GM18498 (cell line): ENCODE measurements at regions not wholly inside any gene's neighbourhood (a gene's known extent, or its start where the extent isn't known, plus 50 kb on each side); places are given as distances from the start of the nearest gene placed in this dataset.

Experiments used
- ATAC-seq: cut with Tn5 transposase; IDR thresholded peaks from one replicate; pipeline ENCODE4 v1.9.1; 2021; ENCODE audit warnings: mild to moderate bottlenecking, moderate library complexity; ENCODE audit not compliant: unreplicated experiment

DNA sequence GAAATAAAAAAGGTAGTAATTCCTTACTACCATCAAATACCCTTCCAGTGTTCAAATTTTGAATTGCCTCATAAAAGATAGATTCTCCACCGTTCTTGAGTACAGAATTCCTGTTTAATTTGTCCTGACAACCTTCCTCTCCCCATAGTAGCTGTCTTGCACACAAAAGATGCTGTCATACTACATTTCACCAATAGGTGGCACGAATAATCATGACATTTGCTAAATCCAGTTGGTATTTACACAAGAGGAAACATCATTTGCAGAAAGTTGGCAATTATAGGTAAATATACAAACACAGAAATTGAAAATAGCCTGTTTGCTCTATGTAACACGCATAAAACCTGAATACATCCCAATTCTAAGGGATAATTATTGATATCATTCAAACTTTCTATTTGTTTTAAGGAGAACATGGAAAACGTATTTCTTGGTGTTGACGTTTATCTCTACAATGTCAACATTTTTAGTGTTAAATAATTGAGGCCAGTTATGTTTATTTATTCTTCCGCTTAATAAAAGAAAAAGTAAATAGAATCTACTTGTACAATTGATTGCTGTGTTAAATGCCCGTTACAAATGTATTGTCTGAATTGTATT, 58.3 kb upstream of the CLDN10 start:
- ATAC-seq = peak; percentile 74

DNA sequence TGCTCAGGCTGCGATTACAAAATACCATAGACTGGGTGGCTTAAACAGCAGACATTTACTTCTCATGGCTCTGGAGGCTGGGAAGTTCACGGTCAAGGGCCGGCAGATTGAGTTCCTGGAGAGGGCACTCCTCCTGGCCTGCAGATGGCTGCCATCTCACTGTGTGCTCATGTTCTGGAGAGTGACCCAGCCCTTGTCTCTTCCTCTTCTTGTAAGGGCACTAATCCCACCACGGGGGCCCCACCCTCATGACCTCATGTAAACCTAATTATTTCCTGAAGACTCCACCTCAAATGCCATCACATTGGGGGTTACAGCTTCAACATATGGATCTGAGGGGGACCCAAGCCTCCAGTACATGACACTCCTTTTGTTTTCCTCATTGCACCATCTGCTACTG, 56.0 kb upstream of the CLDN10 start:
- ATAC-seq = no peak

DNA sequence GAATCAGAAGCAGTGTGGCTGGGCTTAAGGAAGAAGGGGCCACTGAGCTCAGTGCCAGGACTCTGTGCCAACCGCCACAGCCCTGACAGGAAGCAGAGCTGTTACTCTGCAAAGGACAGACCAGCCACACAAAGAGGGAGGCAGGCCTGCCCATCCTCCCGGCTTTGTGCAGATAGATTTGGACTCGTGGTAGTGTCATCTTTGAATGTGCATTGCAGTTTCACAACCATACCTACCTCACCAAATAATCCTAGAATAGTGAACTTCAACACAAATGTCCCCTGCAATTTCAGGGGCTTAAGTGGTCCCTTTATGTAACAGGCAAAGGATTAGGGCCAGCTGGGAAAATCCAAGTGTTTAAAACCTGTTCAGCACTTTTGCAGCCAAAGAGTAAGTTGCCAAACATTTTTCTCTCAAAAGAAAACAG, 55.1 kb upstream of the CLDN10 start:
- no peak for ATAC-seq

DNA sequence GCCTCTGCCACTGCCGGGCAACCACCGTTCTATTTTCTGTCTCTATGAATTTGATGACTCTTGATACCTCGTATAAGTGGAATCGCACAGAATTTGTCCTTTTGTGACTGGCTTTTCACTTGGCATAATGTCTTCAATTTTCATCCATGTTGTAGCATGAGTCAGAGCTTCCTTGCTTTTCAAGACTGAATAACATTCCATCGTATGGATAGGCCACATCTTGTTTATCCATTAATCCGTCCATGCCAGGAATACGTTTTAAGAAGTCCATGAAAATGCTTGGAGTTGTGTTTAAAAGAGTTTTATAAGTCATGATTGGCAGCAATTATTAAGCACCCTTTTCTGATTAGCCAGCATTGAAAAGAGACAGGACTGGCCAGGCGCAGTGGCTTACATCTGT, 53.6 kb upstream of the CLDN10 start:
- no peak for ATAC-seq

DNA sequence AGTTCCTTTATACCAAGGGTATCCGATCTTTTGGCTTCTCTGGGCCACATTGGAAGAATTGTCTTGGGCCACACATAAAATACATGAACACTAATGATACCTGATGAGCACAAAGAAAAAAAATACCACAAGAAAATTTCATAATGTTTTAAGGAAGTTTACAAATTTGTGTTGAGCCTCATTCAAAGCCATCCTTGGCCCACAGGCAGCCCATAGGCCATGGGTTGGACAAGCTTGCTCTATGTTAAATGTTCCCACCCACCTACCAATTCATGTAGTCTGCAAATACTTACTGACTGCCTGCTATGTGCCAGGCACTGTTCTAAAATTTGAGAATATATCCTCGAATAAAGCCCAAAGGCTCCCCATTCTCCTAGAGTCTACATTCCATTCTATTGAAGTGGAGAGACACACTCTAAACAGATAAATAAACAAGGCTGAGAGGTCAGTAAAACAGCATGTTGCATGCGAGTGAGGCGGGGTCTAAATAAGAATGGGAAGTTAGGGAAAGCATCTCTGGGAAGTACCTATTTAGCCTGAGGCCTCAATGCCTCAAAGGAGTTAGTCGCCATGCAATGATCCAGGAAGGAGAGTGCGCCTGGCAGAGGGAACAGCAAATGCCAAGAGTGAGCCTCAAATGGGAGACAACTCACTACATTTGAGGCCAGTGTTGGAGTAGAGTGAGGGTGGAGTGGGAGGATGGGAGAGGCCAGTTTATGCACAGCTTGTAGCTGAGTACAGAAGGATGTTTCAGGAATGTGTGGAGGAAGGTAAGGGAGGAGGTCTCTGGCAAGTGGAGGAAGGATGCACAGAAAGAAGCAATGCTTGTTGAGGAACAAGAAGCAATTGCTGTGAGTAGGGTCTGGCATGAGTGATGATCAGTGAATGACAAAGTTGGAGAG, 52.5 kb upstream of the CLDN10 start:
- ATAC-seq = no peak

DNA sequence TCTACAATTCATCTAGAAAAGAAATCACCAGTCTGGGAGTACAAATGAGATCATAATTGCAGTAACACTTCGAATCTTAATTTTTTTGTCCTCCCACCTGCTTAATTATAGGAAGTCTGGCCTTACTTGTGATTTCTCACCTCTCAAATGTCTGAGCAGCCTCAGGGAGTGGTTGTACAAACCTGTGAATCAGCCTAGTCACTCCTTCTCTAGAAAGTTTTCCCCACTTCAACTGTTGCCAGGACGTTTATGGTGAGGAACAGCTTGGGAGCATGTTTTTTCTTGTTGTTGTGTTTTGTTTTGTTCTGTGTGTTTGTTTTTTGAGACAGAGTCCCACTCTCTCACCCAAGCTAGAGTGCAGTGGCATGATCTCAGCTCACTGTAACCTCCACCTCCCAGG, 50.3 kb upstream of the CLDN10 start:
- no peak for ATAC-seq
